Natural killer cell (primary cell): ENCODE measurements at regions not wholly inside any gene's neighbourhood (a gene's known extent, or its start where the extent isn't known, plus 50 kb on each side); places are given as distances from the start of the nearest gene placed in this dataset.

ENCODE experiments used
- ATAC-seq, 3 donors: fragments of 150-1000 bp in 2 of 3; fragments of 200-7000 bp in 1 of 3; cut with Tn5 transposase; 1 replicate in 1 of 3; 2 replicates in 2 of 3; pipeline ENCODE4 v1.10.0; 2021; ENCODE audit warnings: mild to moderate bottlenecking in 2 of 3, moderate library complexity in 2 of 3
- DNase-seq, 2 donors: peaks; one replicate each; pipeline versions ENCODE4 v3.0.0 to v3.0.0-alpha.2; 2013 to 2021; ENCODE audit warnings: mixed read lengths in 1 of 2
- H3K27ac ChIP-seq: one replicate; pipeline ENCODE4 v1.5.1; 2013; ENCODE audit warnings: mild to moderate bottlenecking, low read length
- H3K27me3 ChIP-seq: one replicate; pipeline ENCODE4 v1.6.1; 2013; ENCODE audit warnings: low read length; ENCODE audit not compliant: control insufficient read depth, insufficient read depth
- H3K36me3 ChIP-seq: one replicate; pipeline ENCODE4 v1.6.1; 2013; ENCODE audit warnings: low read length; ENCODE audit not compliant: control insufficient read depth, insufficient read depth
- H3K4me1 ChIP-seq: one replicate; pipeline ENCODE4 v1.6.1; 2013; ENCODE audit warnings: low read length; ENCODE audit not compliant: control insufficient read depth, insufficient read depth
- H3K4me3 ChIP-seq: one replicate; pipeline ENCODE4 v1.5.1; 2013; ENCODE audit warnings: low read length
- H3K9me3 ChIP-seq: one replicate; pipeline ENCODE4 v1.6.1; 2013; ENCODE audit warnings: low read length; ENCODE audit not compliant: control insufficient read depth, insufficient read depth
- H3K27ac Mint-ChIP-seq, 2 donors: one replicate each; pipeline ENCODE4 v1.8.0; 2022; ENCODE audit warnings: mild to moderate bottlenecking in 2 of 2, mixed read lengths in 2 of 2, moderate library complexity in 1 of 2
- H3K27me3 Mint-ChIP-seq, 2 donors: one replicate each; pipeline ENCODE4 v1.8.0; 2022; ENCODE audit warnings: low read depth in 2 of 2, mixed read lengths in 2 of 2
- H3K36me3 Mint-ChIP-seq: one replicate; pipeline ENCODE4 v1.8.0; 2022; ENCODE audit warnings: mixed read lengths
- H3K4me1 Mint-ChIP-seq, 2 donors: one replicate each; pipeline ENCODE4 v1.8.0; 2022; ENCODE audit warnings: mixed read lengths in 2 of 2
- H3K4me3 Mint-ChIP-seq: one replicate; pipeline ENCODE4 v1.8.0; 2022; ENCODE audit warnings: mild to moderate bottlenecking, moderate library complexity, mixed read lengths
- H3K9me3 Mint-ChIP-seq, 2 donors: one replicate each; pipeline ENCODE4 v1.8.0; 2022; ENCODE audit warnings: mixed read lengths in 2 of 2
- WGBS: methylation state at CpG from one replicate; pipeline ENCODE4 v1.1.7; 2013; ENCODE audit warnings: missing lambda C conversion rate; ENCODE audit not compliant: insufficient coverage; 5-methylcytosine and 5-hydroxymethylcytosine counted together
- intact Hi-C: fragments of 100-400 bp; cut with micrococcal nuclease; formaldehyde crosslinking; loops from one replicate; pipeline ENCODE4 v1.14.2; 2022
- TF ChIP-seq, protein P1 (sequence below): fragments of 200-600 bp; IDR thresholded peaks from one replicate; pipeline ENCODE4 v1.8.0; 2022; ENCODE audit warnings: antibody characterized with exemption

GRCh38 chr9:1202512-1203280, 152.5 kb downstream of the DMRT2 start:
- Mint-ChIP-seq H3K27ac (no peak overlapping the region), H3K9me3 (peaks cover 3 to 6% of the 10 kb centered on the region in 2 donors), H3K4me1 (no peaks in the 10 kb centered on the region), H3K36me3 (no peaks in the 10 kb centered on the region), H3K4me3 (no peak overlapping the region), H3K27me3 (peaks cover 0 to 9% of the 10 kb centered on the region in 2 donors)
- H3K36me3 ChIP-seq = no peaks in the 10 kb centered on the region
- intact Hi-C loops = no loop called here
- no peaks in the 10 kb centered on the region for H3K4me1 ChIP-seq
- 85% methylated on average over 3 of the region's 3 CpGs for WGBS
- no peaks in the 10 kb centered on the region for H3K27me3 ChIP-seq
- TF ChIP-seq, protein P1, sequence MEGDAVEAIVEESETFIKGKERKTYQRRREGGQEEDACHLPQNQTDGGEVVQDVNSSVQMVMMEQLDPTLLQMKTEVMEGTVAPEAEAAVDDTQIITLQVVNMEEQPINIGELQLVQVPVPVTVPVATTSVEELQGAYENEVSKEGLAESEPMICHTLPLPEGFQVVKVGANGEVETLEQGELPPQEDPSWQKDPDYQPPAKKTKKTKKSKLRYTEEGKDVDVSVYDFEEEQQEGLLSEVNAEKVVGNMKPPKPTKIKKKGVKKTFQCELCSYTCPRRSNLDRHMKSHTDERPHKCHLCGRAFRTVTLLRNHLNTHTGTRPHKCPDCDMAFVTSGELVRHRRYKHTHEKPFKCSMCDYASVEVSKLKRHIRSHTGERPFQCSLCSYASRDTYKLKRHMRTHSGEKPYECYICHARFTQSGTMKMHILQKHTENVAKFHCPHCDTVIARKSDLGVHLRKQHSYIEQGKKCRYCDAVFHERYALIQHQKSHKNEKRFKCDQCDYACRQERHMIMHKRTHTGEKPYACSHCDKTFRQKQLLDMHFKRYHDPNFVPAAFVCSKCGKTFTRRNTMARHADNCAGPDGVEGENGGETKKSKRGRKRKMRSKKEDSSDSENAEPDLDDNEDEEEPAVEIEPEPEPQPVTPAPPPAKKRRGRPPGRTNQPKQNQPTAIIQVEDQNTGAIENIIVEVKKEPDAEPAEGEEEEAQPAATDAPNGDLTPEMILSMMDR = no peak
- H3K27ac ChIP-seq = no peak overlapping the region
- DNase-seq = no peak
- no peak for ATAC-seq
- H3K9me3 ChIP-seq = no peaks in the 10 kb centered on the region
- H3K4me3 ChIP-seq = no peak overlapping the region

- no peaks in the 10 kb centered on the region for H3K36me3 Mint-ChIP-seq
- no peaks in the 10 kb centered on the region for H3K4me1 Mint-ChIP-seq
- Histone ChIP-seq H3K9me3 (no peaks in the 10 kb centered on the region), H3K4me1 (no peaks in the 10 kb centered on the region), H3K27me3 (no peaks in the 10 kb centered on the region), H3K4me3 (no peak overlapping the region), H3K36me3 (no peaks in the 10 kb centered on the region), H3K27ac (no peak overlapping the region)
- H3K27me3 Mint-ChIP-seq = peaks cover 0 to 3% of the 10 kb centered on the region in 2 donors
- H3K4me3 Mint-ChIP-seq = no peak overlapping the region
- ATAC-seq = no peak
- TF ChIP-seq, protein P1 = no peak
- intact Hi-C loops = no loop called here
- H3K9me3 Mint-ChIP-seq = peaks cover 3 to 5% of the 10 kb centered on the region in 2 donors
- WGBS = 81% methylated on average over 2 of the region's 3 CpGs
- H3K27ac Mint-ChIP-seq = no peak overlapping the region
- DNase-seq = no peak
Measured at GRCh38 chr9:1207686-1208085, 157.5 kb downstream of the DMRT2 start.

DNA sequence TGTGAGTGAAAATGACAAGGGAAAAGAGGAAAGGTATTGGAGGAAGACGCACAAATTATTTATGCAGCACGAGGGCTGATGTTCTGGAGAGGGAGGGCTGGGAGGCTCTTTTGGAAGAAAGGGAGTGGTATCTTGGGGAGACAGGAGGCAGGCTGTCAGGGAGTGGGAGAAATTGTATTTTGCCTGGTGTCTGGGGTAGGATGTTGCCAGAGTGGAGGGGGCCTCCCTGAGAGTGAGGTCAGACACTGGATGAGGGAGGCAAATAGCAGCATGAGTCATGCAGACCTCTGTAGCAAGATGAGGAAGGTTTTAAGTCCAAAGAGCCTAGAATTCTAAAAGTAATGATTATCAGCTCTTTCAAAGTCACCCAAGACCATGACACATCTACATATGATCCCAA, 158.0 kb downstream of the DMRT2 start:
- H3K27ac Mint-ChIP-seq = no peak overlapping the region
- Histone ChIP-seq H3K9me3 (no peaks in the 10 kb centered on the region), H3K27ac (no peak overlapping the region), H3K36me3 (no peaks in the 10 kb centered on the region), H3K4me3 (no peak overlapping the region), H3K27me3 (no peaks in the 10 kb centered on the region), H3K4me1 (no peaks in the 10 kb centered on the region)
- peaks cover 3 to 5% of the 10 kb centered on the region in 2 donors for H3K9me3 Mint-ChIP-seq
- DNase-seq = no peak
- TF ChIP-seq, protein P1 = no peak
- H3K27me3 Mint-ChIP-seq = peaks cover 0 to 3% of the 10 kb centered on the region in 2 donors
- WGBS = 86% methylated on average over 2 of the region's 2 CpGs
- no peak overlapping the region for H3K4me3 Mint-ChIP-seq
- no peaks in the 10 kb centered on the region for H3K4me1 Mint-ChIP-seq
- intact Hi-C loops = no loop called here
- no peak for ATAC-seq
- no peaks in the 10 kb centered on the region for H3K36me3 Mint-ChIP-seq

- Mint-ChIP-seq H3K27me3 (peaks cover 0 to 3% of the 10 kb centered on the region in 2 donors), H3K27ac (no peak overlapping the region), H3K36me3 (no peaks in the 10 kb centered on the region), H3K9me3 (peaks cover 3 to 5% of the 10 kb centered on the region in 2 donors), H3K4me1 (no peaks in the 10 kb centered on the region), H3K4me3 (no peak overlapping the region)
- H3K4me1 ChIP-seq = no peaks in the 10 kb centered on the region
- H3K4me3 ChIP-seq = no peak overlapping the region
- TF ChIP-seq, protein P1 = no peak
- DNase-seq (no peak), ATAC-seq (no peak)
- H3K36me3 ChIP-seq = no peaks in the 10 kb centered on the region
- H3K27ac ChIP-seq = no peak overlapping the region
- H3K9me3 ChIP-seq = no peaks in the 10 kb centered on the region
- H3K27me3 ChIP-seq = no peaks in the 10 kb centered on the region
- 89% methylated on average over 3 of the region's 3 CpGs for WGBS
- intact Hi-C loops = no loop called here
Measured at GRCh38 chr9:1210954-1211353, 160.8 kb downstream of the DMRT2 start.
